ENCODE measurements at regions not wholly inside any gene's neighbourhood (a gene's known extent, or its start where the extent isn't known, plus 50 kb on each side); places are given as distances from the start of the nearest gene placed in this dataset.

DNA sequence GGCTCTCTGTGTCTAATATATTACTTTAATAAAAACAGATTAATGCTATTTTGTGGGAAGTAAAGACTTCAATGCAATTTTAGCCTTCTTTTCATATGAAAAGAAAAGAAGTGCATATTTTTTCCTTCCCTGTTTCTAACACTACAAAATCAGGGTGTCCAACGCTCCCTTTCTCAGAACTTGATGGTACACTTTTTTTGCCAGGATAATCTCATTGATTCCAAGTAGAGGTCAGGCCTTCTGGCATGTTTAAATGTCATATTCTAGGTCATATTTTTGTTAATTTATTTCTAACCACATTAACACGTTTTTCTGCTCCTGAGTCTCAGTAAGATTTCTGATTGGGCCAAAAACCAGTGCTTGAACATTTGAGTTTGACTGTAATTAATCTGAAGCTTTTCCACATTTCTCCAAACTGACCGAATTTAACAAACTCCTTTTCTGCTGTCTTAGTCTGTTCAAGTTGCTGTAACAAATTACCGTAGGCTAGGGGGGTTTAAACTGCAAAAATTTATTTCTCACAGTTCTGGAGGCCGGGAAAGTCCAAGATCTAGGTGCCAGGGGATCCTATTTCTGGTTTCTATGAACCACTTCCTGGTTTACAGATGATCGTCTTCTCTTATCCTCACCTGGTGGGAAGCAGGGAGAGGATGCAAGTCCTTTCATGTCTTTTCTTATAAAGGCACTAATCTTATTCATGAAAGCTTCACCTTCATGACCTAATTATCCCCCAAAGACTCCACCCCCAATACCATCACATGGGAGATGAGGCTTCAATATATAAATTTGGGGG, 63.2 kb upstream of the ELL2 start:
- H3K27me3 ChIP-seq = no peaks in the 10 kb centered on the region
- no peak overlapping the region for H3K4me3 ChIP-seq
- DNase-seq (no peak), ATAC-seq (ENCODE audit: low FRiP score in 2 of 2) (no peak)
- 65 to 80% methylated on average over 6 of the region's 6 CpGs for WGBS, 2 donors
- no peaks in the 10 kb centered on the region for H3K36me3 ChIP-seq
- no peak overlapping the region for H3K27ac ChIP-seq
- peaks cover 0 to 4% (median 0%) of the 10 kb centered on the region in 4 donors for H3K4me1 ChIP-seq
- no peak for TF ChIP-seq EP300 (IDR thresholded peaks at IDR 0.05)
- no peak for TF ChIP-seq POLR2AphosphoS5 (IDR thresholded peaks at IDR 0.05)
- TF ChIP-seq POLR2A (IDR thresholded peaks at IDR 0.05) = no peak
- TF ChIP-seq, protein P1, sequence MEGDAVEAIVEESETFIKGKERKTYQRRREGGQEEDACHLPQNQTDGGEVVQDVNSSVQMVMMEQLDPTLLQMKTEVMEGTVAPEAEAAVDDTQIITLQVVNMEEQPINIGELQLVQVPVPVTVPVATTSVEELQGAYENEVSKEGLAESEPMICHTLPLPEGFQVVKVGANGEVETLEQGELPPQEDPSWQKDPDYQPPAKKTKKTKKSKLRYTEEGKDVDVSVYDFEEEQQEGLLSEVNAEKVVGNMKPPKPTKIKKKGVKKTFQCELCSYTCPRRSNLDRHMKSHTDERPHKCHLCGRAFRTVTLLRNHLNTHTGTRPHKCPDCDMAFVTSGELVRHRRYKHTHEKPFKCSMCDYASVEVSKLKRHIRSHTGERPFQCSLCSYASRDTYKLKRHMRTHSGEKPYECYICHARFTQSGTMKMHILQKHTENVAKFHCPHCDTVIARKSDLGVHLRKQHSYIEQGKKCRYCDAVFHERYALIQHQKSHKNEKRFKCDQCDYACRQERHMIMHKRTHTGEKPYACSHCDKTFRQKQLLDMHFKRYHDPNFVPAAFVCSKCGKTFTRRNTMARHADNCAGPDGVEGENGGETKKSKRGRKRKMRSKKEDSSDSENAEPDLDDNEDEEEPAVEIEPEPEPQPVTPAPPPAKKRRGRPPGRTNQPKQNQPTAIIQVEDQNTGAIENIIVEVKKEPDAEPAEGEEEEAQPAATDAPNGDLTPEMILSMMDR (IDR thresholded peaks at IDR 0.05) = no peak
- no peaks in the 10 kb centered on the region for H3K9me3 ChIP-seq

- H3K9me3 ChIP-seq = no peaks in the 10 kb centered on the region
- 78 to 83% methylated on average over 2 of the region's 2 CpGs for WGBS, 2 donors
- H3K27ac ChIP-seq = no peak overlapping the region
- no peaks in the 10 kb centered on the region for H3K36me3 ChIP-seq
- DNase-seq (no peak), ATAC-seq (ENCODE audit: low FRiP score in 2 of 2) (peak in 1 of 2 donors; percentile 82)
- H3K4me1 ChIP-seq = peaks cover 0 to 4% (median 0%) of the 10 kb centered on the region in 4 donors
- H3K27me3 ChIP-seq = no peaks in the 10 kb centered on the region
- TF ChIP-seq EP300 (IDR thresholded peaks at IDR 0.05) (no peak), POLR2A (IDR thresholded peaks at IDR 0.05) (no peak), POLR2AphosphoS5 (IDR thresholded peaks at IDR 0.05) (no peak)
- TF ChIP-seq, protein P1 (IDR thresholded peaks at IDR 0.05) = no peak
- H3K4me3 ChIP-seq = no peak overlapping the region
Observed at GRCh38 chr5:96023518-96023917, 61.9 kb upstream of the ELL2 start.

- 100% methylated on average over 1 of the region's 1 CpG for WGBS, 2 donors
- ATAC-seq (ENCODE audit: low FRiP score in 2 of 2) (no peak), DNase-seq (no peak)
- H3K36me3 ChIP-seq = no peaks in the 10 kb centered on the region
- no peak overlapping the region for H3K4me3 ChIP-seq
- no peak for TF ChIP-seq POLR2A (IDR thresholded peaks at IDR 0.05)
- TF ChIP-seq POLR2AphosphoS5 (IDR thresholded peaks at IDR 0.05) = no peak
- TF ChIP-seq, protein P1 (IDR thresholded peaks at IDR 0.05) = no peak
- no peak for TF ChIP-seq EP300 (IDR thresholded peaks at IDR 0.05)
- H3K27ac ChIP-seq = no peak overlapping the region
- H3K9me3 ChIP-seq = no peaks in the 10 kb centered on the region
- H3K27me3 ChIP-seq = no peaks in the 10 kb centered on the region
- H3K4me1 ChIP-seq = peaks cover 0 to 4% (median 0%) of the 10 kb centered on the region in 4 donors
Observed at GRCh38 chr5:96022971-96023370, 61.3 kb upstream of the ELL2 start.

DNA sequence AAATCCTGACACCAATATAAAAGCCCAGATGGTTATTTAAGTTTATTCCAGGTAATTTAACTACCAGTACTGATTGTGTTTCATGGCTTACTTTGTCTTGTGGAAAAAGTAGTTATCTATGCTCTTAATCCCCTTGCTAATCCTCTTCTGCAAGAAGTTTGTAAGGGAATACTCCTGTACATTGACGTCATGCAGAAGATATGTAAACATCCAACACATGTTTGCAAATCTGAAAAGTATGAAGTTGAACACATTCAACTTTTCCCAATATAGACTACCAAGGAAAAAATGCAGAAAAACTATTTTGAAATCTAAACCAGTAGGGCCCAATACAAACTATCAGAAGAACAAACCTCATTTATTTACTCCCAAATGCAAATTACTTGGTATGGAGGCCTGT, 56.3 kb upstream of the ELL2 start:
- no peak overlapping the region for H3K27ac ChIP-seq
- no peak for TF ChIP-seq POLR2AphosphoS5 (IDR thresholded peaks at IDR 0.05)
- no peak for TF ChIP-seq POLR2A (IDR thresholded peaks at IDR 0.05)
- TF ChIP-seq, protein P1 (IDR thresholded peaks at IDR 0.05) = no peak
- TF ChIP-seq EP300 (IDR thresholded peaks at IDR 0.05) = no peak
- H3K4me3 ChIP-seq = no peak overlapping the region
- H3K9me3 ChIP-seq = no peaks in the 10 kb centered on the region
- H3K36me3 ChIP-seq = no peaks in the 10 kb centered on the region
- DNase-seq (no peak), ATAC-seq (ENCODE audit: low FRiP score in 2 of 2) (no peak)
- no peaks in the 10 kb centered on the region for H3K27me3 ChIP-seq
- no peaks in the 10 kb centered on the region for H3K4me1 ChIP-seq
- 40 to 41% methylated on average over 1 of the region's 1 CpG for WGBS, 2 donors

DNA sequence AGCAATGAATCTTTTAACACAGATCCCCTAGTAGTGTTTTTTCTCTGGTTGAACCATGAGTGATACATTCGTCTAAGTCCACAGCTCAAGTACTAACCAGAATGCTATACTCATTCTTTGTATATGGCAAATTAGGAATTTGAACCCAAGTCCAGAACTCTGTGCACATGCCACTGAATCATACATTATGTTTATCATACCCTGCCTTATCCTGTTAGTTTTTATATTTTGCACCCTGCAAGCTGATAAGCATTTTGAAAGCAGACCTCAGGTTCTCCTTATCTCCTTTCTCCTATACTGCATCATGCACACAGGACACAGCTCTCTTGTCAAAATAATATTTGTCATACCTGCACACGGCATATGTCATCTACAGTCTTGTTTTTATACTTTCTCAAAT, 54.6 kb upstream of the ELL2 start:
- ATAC-seq (ENCODE audit: low FRiP score in 2 of 2) (no peak), DNase-seq (no peak)
- H3K36me3 ChIP-seq = no peaks in the 10 kb centered on the region
- no peaks in the 10 kb centered on the region for H3K4me1 ChIP-seq
- no peaks in the 10 kb centered on the region for H3K9me3 ChIP-seq
- 87 to 94% methylated on average over 2 of the region's 2 CpGs for WGBS, 2 donors
- no peak overlapping the region for H3K27ac ChIP-seq
- TF ChIP-seq POLR2AphosphoS5 (IDR thresholded peaks at IDR 0.05) (no peak), POLR2A (IDR thresholded peaks at IDR 0.05) (no peak), EP300 (IDR thresholded peaks at IDR 0.05) (no peak)
- TF ChIP-seq, protein P1 (IDR thresholded peaks at IDR 0.05) = no peak
- no peaks in the 10 kb centered on the region for H3K27me3 ChIP-seq
- H3K4me3 ChIP-seq = no peak overlapping the region
